Osteocyte (in vitro differentiated cells): ENCODE measurements at regions not wholly inside any gene's neighbourhood (a gene's known extent, or its start where the extent isn't known, plus 50 kb on each side); places are given as distances from the start of the nearest gene placed in this dataset.

Source experiments
- DNase-seq: peaks from one replicate; pipeline ENCODE4 v3.0.0; 2021; ENCODE audit warnings: mixed read lengths; ENCODE audit not compliant: unreplicated experiment; ENCODE audit errors: extremely low spot score
- H3K27ac Mint-ChIP-seq: one replicate; pipeline ENCODE4 v1.8.0; 2021; ENCODE audit warnings: mild to moderate bottlenecking, mixed read lengths; ENCODE audit not compliant: unreplicated experiment
- H3K27me3 Mint-ChIP-seq: one replicate; pipeline ENCODE4 v1.8.0; 2021; ENCODE audit warnings: mixed read lengths; ENCODE audit not compliant: unreplicated experiment
- H3K36me3 Mint-ChIP-seq: one replicate; pipeline ENCODE4 v1.8.0; 2021; ENCODE audit warnings: mixed read lengths; ENCODE audit not compliant: unreplicated experiment
- H3K4me1 Mint-ChIP-seq: one replicate; pipeline ENCODE4 v1.8.0; 2021; ENCODE audit warnings: mixed read lengths; ENCODE audit not compliant: unreplicated experiment
- H3K4me3 Mint-ChIP-seq: one replicate; pipeline ENCODE4 v1.8.0; 2021; ENCODE audit warnings: mild to moderate bottlenecking, moderate library complexity, mixed read lengths; ENCODE audit not compliant: unreplicated experiment
- H3K9me3 Mint-ChIP-seq: one replicate; pipeline ENCODE4 v1.8.0; 2021; ENCODE audit warnings: mixed read lengths; ENCODE audit not compliant: unreplicated experiment
- CTCF ChIP-seq: fragments of 200-600 bp; sonication (generic); IDR thresholded peaks from 2 replicates; pipeline ENCODE4 v1.5.0; 2021; ENCODE audit warnings: antibody characterized with exemption, mild to moderate bottlenecking, moderate library complexity

- DNase-seq: no peak
- H3K4me3 Mint-ChIP-seq: no peak overlapping the region
- peaks cover 4% of the 10 kb centered on the region for H3K9me3 Mint-ChIP-seq
- H3K27ac Mint-ChIP-seq: peak overlapping the region; percentile 71
- H3K4me1 Mint-ChIP-seq: peaks cover 21% of the 10 kb centered on the region
- no peak for TF ChIP-seq CTCF
- H3K27me3 Mint-ChIP-seq: no peaks in the 10 kb centered on the region
- no peaks in the 10 kb centered on the region for H3K36me3 Mint-ChIP-seq
These were observed 58.0 kb upstream of the HNF1B start for GRCh38 chr17:37802712-37803416.

- Mint-ChIP-seq H3K4me1 (peaks cover 21% of the 10 kb centered on the region), H3K36me3 (no peaks in the 10 kb centered on the region), H3K27me3 (no peaks in the 10 kb centered on the region), H3K27ac (peak overlapping the region; percentile 71), H3K9me3 (peaks cover 6% of the 10 kb centered on the region), H3K4me3 (no peak overlapping the region)
- no peak for DNase-seq
- no peak for TF ChIP-seq CTCF
These were observed 57.3 kb upstream of the HNF1B start for GRCh38 chr17:37802061-37802595.

GRCh38 chr17:37801171-37801570 lies 56.3 kb upstream of the HNF1B start:
- Mint-ChIP-seq H3K27me3 (no peaks in the 10 kb centered on the region), H3K4me1 (peaks cover 21% of the 10 kb centered on the region), H3K36me3 (no peaks in the 10 kb centered on the region), H3K9me3 (peaks cover 6% of the 10 kb centered on the region), H3K4me3 (no peak overlapping the region), H3K27ac (no peak overlapping the region)
- no peak for DNase-seq
- TF ChIP-seq CTCF: no peak

- Mint-ChIP-seq H3K27me3 (no peaks in the 10 kb centered on the region), H3K36me3 (no peaks in the 10 kb centered on the region), H3K4me3 (no peak overlapping the region), H3K9me3 (peaks cover 6% of the 10 kb centered on the region), H3K4me1 (peaks cover 14% of the 10 kb centered on the region), H3K27ac (no peak overlapping the region)
- DNase-seq: no peak
- TF ChIP-seq CTCF: no peak
These were observed 52.3 kb upstream of the HNF1B start for GRCh38 chr17:37797206-37797605.

GRCh38 chr17:37796076-37796475 lies 51.2 kb upstream of the HNF1B start:
- no peaks in the 10 kb centered on the region for H3K27me3 Mint-ChIP-seq
- no peak for DNase-seq
- no peak for TF ChIP-seq CTCF
- H3K4me3 Mint-ChIP-seq: no peak overlapping the region
- no peak overlapping the region for H3K27ac Mint-ChIP-seq
- H3K9me3 Mint-ChIP-seq: peaks cover 6% of the 10 kb centered on the region
- no peaks in the 10 kb centered on the region for H3K36me3 Mint-ChIP-seq
- peaks cover 8% of the 10 kb centered on the region for H3K4me1 Mint-ChIP-seq
